C4-2B (cell line): ENCODE measurements at regions not wholly inside any gene's neighbourhood (a gene's known extent, or its start where the extent isn't known, plus 50 kb on each side); places are given as distances from the start of the nearest gene placed in this dataset.

Experiments
- ZFX ChIP-seq: fragments of 450-650 bp; IDR thresholded peaks from 2 replicates; pipeline ENCODE4 v1.6.1; 2017
- TF ChIP-seq, protein P1 (sequence below): fragments of 450-650 bp; conservative IDR thresholded peaks from 2 replicates; pipeline ENCODE4 v1.5.1; 2017; ENCODE audit warnings: mild to moderate bottlenecking

DNA sequence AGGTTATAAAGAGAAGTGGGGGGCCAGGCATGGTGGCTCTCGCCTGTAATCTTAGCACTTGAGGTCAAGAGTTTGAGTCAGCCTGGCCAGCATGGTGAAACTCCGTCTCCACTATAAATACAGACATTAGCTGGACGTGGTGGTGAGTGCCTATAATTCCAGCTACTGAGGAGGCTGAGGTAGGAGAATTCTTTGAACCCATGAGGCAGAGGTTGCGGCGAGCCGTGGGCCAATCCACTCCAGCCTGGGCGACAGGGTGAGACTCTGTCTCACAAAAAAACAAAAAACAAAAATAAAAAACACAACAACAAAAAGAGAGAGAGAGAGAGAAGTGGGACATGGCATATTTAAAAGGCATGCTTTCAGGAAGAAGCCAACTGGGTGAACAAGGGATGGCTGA, 80.1 kb upstream of the CARD18 start:
- TF ChIP-seq, protein P1, sequence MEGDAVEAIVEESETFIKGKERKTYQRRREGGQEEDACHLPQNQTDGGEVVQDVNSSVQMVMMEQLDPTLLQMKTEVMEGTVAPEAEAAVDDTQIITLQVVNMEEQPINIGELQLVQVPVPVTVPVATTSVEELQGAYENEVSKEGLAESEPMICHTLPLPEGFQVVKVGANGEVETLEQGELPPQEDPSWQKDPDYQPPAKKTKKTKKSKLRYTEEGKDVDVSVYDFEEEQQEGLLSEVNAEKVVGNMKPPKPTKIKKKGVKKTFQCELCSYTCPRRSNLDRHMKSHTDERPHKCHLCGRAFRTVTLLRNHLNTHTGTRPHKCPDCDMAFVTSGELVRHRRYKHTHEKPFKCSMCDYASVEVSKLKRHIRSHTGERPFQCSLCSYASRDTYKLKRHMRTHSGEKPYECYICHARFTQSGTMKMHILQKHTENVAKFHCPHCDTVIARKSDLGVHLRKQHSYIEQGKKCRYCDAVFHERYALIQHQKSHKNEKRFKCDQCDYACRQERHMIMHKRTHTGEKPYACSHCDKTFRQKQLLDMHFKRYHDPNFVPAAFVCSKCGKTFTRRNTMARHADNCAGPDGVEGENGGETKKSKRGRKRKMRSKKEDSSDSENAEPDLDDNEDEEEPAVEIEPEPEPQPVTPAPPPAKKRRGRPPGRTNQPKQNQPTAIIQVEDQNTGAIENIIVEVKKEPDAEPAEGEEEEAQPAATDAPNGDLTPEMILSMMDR = no peak; the same call in 1 of the 2 replicates
- no peak for TF ChIP-seq ZFX
